Bronchial epithelial cell (primary cell): ENCODE measurements at regions not wholly inside any gene's neighbourhood (a gene's known extent, or its start where the extent isn't known, plus 50 kb on each side); places are given as distances from the start of the nearest gene placed in this dataset.
"Not testable (repeated sequence)": the region's sequence is repeated elsewhere in the genome, so short reads cannot be mapped to it uniquely, and the experiment has no call there.

Experiments used
- DNase-seq: peaks from one replicate; pipeline ENCODE4 v3.0.0-alpha.2; 2010; ENCODE audit warnings: low read depth
- FAIRE-seq: peaks from 2 replicates; lab custom pipeline; 2011; peaks lifted over from hg19 to GRCh38; lab: Jason Lieb, UNC
- H3K27me3 ChIP-seq: 2 replicates; pipeline ENCODE4 v1.5.1; 2011; ENCODE audit warnings: low read length; ENCODE audit not compliant: control insufficient read depth, insufficient read depth
- H3K36me3 ChIP-seq: 2 replicates; pipeline ENCODE4 v1.5.1; 2011; ENCODE audit warnings: low read length; ENCODE audit not compliant: control insufficient read depth, insufficient read depth
- H3K4me3 ChIP-seq: 2 replicates; pipeline ENCODE4 v1.5.1; 2011; ENCODE audit warnings: mild to moderate bottlenecking, low read depth, low read length, control low read depth
- CTCF ChIP-seq: IDR thresholded peaks from 2 replicates; pipeline ENCODE4 v1.5.1; 2011; ENCODE audit warnings: mild to moderate bottlenecking, moderate library complexity, low read length, control low read depth, inconsistent platforms; ENCODE audit not compliant: insufficient read depth, severe bottlenecking

DNA sequence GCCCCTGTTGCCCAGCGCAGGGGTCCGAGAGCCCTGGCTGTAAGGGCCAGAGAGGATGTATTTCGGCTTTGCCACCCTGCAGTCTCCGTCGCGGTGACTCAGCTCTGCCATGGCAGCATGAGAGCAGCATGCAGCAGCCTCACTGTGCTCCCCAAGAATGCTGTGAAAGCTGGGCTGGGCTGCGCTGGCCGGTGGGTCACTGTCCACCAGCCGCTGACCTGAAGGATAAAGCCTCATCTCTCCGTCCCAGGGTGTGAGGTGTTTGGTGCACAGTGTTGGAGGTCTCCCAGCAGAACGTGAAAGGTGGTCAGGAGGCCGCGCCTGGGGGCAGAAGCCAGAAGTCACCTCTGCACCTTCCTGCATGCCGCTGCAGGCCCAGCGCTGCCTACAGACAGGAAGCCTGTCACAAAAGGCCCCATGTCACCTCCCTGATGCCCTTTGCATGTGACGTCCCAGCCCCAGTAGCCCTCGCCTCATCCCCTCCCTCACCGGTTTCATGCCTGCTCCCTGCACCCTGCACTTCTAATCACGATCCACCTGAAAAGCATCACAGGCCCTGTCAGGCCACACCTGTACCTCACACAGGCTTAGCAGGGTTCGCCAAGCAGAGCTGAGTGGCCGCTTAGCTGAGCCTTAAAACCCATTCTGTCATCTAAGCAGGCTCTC lies 342.1 kb downstream of the EIPR1 start:
- FAIRE-seq = no peak
- DNase-seq = no peak
- H3K4me3 ChIP-seq = no peak overlapping the region
- no peaks in the 10 kb centered on the region for H3K27me3 ChIP-seq
- no peaks in the 10 kb centered on the region for H3K36me3 ChIP-seq
- TF ChIP-seq CTCF = no peak

GRCh38 chr2:3034856-3035255 lies 342.8 kb downstream of the EIPR1 start:
- FAIRE-seq (no peak), DNase-seq (no peak)
- no peak for TF ChIP-seq CTCF
- H3K27me3 ChIP-seq = no peaks in the 10 kb centered on the region
- H3K4me3 ChIP-seq = no peak overlapping the region
- no peaks in the 10 kb centered on the region for H3K36me3 ChIP-seq

GRCh38 chr2:3034396-3034795 lies 343.2 kb downstream of the EIPR1 start:
- DNase-seq (no peak), FAIRE-seq (peak; percentile 58)
- no peaks in the 10 kb centered on the region for H3K36me3 ChIP-seq
- no peaks in the 10 kb centered on the region for H3K27me3 ChIP-seq
- H3K4me3 ChIP-seq = no peak overlapping the region
- no peak for TF ChIP-seq CTCF

- no peak for DNase-seq
- TF ChIP-seq CTCF = no peak
- Histone ChIP-seq H3K4me3 (no peak overlapping the region), H3K27me3 (no peaks in the 10 kb centered on the region), H3K36me3 (no peaks in the 10 kb centered on the region)
- FAIRE-seq = peak; percentile 40
Measured at GRCh38 chr2:3033315-3033714, 344.3 kb downstream of the EIPR1 start.

GRCh38 chr2:3030791-3031190 lies 346.8 kb downstream of the EIPR1 start:
- DNase-seq, H3K27me3 ChIP-seq, H3K4me3 ChIP-seq, H3K36me3 ChIP-seq, FAIRE-seq: not testable (repeated sequence)

DNA sequence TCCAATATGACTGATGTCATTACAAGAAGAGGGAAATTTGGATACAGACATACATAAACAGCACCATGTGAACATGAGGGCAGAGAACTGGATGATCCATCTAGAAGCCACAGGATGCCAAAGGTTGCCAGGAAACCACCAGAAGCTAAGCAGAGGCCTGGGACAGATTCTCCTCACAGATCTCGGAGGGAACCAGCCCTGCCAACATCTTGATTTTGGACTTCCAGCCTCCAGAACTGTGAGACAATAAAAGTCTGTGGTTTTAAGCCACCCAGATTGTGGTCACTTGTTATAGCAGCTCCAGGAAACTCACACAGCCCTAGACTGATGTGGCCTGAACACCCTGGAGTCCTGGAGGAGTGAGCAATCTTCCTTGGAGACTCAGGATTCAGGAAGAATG lies 351.6 kb downstream of the EIPR1 start:
- TF ChIP-seq CTCF = no peak
- Histone ChIP-seq H3K27me3 (no peaks in the 10 kb centered on the region), H3K36me3 (no peaks in the 10 kb centered on the region), H3K4me3 (no peak overlapping the region)
- peak; percentile 47 for FAIRE-seq
- no peak for DNase-seq
